ENCODE measurements at regions not wholly inside any gene's neighbourhood (a gene's known extent, or its start where the extent isn't known, plus 50 kb on each side); places are given as distances from the start of the nearest gene placed in this dataset.

DNA sequence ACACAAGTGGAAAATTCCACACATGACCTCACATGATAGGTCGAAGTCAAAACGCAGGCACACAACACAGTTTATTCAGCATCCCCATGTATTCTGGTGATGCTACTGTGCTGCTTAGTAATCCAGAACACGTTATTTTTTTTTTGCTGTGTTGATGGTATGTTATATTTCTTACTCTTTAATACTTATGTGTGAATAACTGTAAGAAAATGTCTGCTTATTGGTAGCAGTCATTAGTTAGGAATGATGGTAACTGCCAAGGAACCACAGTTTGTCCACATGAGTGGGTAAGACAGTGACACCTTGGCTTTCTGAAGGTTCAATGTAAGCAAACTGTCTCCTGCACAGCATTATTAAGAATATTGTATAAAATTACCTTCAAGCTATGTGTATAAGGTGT is 107.7 kb upstream of the DAPK1 start:
- H3K9ac ChIP-seq (ENCODE audit: low read length) = no peak overlapping the region
- no peaks in the 10 kb centered on the region for H3K27me3 ChIP-seq (ENCODE audit: low read length)
- no peak overlapping the region for H3K4me3 ChIP-seq (ENCODE audit: low read length)
- POLR2A ChIA-PET (ENCODE audit: unreplicated experiment) = no interaction called here
- no peak for DNase-seq
- CTCF ChIA-PET = no interaction called here
- intact Hi-C loops (cut with micrococcal nuclease) = no loop called here
- H3K9me3 ChIP-seq (ENCODE audit: low read length) = no peaks in the 10 kb centered on the region
- ATAC-seq = no peak
- no peaks in the 10 kb centered on the region for H3K79me2 ChIP-seq (ENCODE audit: low read length)
- H3K9me2 ChIP-seq (replicated peaks; ENCODE audit: low read length) = no peaks in the 10 kb centered on the region
- H3K4me2 ChIP-seq (ENCODE audit: low read length) = no peak overlapping the region
- no peak overlapping the region for H3K27ac ChIP-seq (ENCODE audit: low read length)
- H4K20me1 ChIP-seq (ENCODE audit: low read length) = no peaks in the 10 kb centered on the region
- H2AFZ ChIP-seq (ENCODE audit: low read length) = no peak overlapping the region
- no peaks in the 10 kb centered on the region for H3K4me1 ChIP-seq (ENCODE audit: insufficient read depth, low read length)
- no peaks in the 10 kb centered on the region for H3F3A ChIP-seq (ENCODE audit: low read length, unreplicated experiment)
- H3K36me3 ChIP-seq (ENCODE audit: low read depth, low read length) = no peaks in the 10 kb centered on the region
- no peak for TF ChIP-seq EZH2phosphoT487 (IDR thresholded peaks at IDR 0.05; ENCODE audit: borderline replicate concordance, low read length)
- no peak for TF ChIP-seq EZH2 (IDR thresholded peaks at IDR 0.05; ENCODE audit: low read length, unreplicated experiment)
- TF ChIP-seq, protein P1, sequence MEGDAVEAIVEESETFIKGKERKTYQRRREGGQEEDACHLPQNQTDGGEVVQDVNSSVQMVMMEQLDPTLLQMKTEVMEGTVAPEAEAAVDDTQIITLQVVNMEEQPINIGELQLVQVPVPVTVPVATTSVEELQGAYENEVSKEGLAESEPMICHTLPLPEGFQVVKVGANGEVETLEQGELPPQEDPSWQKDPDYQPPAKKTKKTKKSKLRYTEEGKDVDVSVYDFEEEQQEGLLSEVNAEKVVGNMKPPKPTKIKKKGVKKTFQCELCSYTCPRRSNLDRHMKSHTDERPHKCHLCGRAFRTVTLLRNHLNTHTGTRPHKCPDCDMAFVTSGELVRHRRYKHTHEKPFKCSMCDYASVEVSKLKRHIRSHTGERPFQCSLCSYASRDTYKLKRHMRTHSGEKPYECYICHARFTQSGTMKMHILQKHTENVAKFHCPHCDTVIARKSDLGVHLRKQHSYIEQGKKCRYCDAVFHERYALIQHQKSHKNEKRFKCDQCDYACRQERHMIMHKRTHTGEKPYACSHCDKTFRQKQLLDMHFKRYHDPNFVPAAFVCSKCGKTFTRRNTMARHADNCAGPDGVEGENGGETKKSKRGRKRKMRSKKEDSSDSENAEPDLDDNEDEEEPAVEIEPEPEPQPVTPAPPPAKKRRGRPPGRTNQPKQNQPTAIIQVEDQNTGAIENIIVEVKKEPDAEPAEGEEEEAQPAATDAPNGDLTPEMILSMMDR (conservative IDR thresholded peaks at IDR 0.05; ENCODE audit: low read depth, low read length) = no peak
- no TSS peak for BruUV-seq (replicated peaks)

DNA sequence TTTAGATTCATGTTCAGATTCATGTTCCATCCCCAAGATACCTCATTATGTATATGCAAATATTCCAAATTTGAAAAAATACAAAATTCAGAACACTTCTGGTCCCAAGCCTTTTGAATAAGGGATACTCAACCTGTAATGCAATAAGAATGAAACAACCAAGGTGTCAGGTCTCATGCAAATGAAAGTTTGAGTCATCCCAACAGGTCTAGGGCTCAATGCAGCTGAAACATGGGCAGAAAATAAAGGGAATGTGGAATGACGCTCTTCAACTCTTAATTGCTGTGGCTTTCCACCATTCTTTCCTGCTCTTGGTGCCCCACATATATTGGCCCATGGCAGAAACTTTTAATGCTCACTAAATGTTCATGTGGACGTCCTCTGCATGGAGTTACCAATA is 107.3 kb upstream of the DAPK1 start:
- H3K4me1 ChIP-seq (ENCODE audit: insufficient read depth, low read length) = no peaks in the 10 kb centered on the region
- no peak overlapping the region for H3K27ac ChIP-seq (ENCODE audit: low read length)
- no peak overlapping the region for H3K9ac ChIP-seq (ENCODE audit: low read length)
- intact Hi-C loops (cut with micrococcal nuclease) = no loop called here
- H3K4me2 ChIP-seq (ENCODE audit: low read length) = no peak overlapping the region
- H3K36me3 ChIP-seq (ENCODE audit: low read depth, low read length) = no peaks in the 10 kb centered on the region
- H2AFZ ChIP-seq (ENCODE audit: low read length) = no peak overlapping the region
- H3K9me2 ChIP-seq (replicated peaks; ENCODE audit: low read length) = no peaks in the 10 kb centered on the region
- no peaks in the 10 kb centered on the region for H3F3A ChIP-seq (ENCODE audit: low read length, unreplicated experiment)
- H3K9me3 ChIP-seq (ENCODE audit: low read length) = no peaks in the 10 kb centered on the region
- no peaks in the 10 kb centered on the region for H4K20me1 ChIP-seq (ENCODE audit: low read length)
- TF ChIP-seq EZH2 (IDR thresholded peaks at IDR 0.05; ENCODE audit: low read length, unreplicated experiment) = no peak
- no peak for TF ChIP-seq EZH2phosphoT487 (IDR thresholded peaks at IDR 0.05; ENCODE audit: borderline replicate concordance, low read length)
- TF ChIP-seq, protein P1 (conservative IDR thresholded peaks at IDR 0.05; ENCODE audit: low read depth, low read length) = no peak
- ChIA-PET POLR2A (ENCODE audit: unreplicated experiment) (no interaction called here), CTCF (no interaction called here)
- ATAC-seq = no peak
- H3K4me3 ChIP-seq (ENCODE audit: low read length) = no peak overlapping the region
- no peaks in the 10 kb centered on the region for H3K27me3 ChIP-seq (ENCODE audit: low read length)
- BruUV-seq (replicated peaks) = no TSS peak
- H3K79me2 ChIP-seq (ENCODE audit: low read length) = no peaks in the 10 kb centered on the region
- no peak for DNase-seq

DNA sequence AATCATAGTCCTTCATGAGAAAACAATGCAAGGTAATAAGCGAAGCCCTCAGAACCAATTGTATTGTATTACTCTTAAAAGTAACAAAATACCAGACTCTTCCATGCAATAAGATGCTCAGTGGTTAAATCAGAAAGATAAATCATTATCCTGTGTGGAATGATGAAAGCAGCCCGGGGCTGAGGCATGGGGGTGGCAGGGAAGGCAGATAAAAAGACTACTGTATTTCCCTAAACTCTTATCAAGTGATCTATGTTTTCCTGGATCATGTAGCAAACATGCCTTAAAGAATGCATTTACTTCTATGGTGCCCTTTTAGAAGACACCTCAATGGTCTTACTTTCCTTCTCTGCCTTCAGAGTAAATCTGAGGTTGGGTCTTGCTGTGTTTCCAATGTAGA is 105.6 kb upstream of the DAPK1 start:
- ChIA-PET POLR2A (ENCODE audit: unreplicated experiment) (no interaction called here), CTCF (no interaction called here)
- Histone ChIP-seq H3K9me2 (replicated peaks; ENCODE audit: low read length) (no peaks in the 10 kb centered on the region), H3F3A (ENCODE audit: low read length, unreplicated experiment) (no peaks in the 10 kb centered on the region), H3K9ac (ENCODE audit: low read length) (no peak overlapping the region), H3K4me2 (ENCODE audit: low read length) (no peak overlapping the region), H3K9me3 (ENCODE audit: low read length) (no peaks in the 10 kb centered on the region), H3K4me1 (ENCODE audit: insufficient read depth, low read length) (no peaks in the 10 kb centered on the region), H3K79me2 (ENCODE audit: low read length) (no peaks in the 10 kb centered on the region), H2AFZ (ENCODE audit: low read length) (no peak overlapping the region), H3K27me3 (ENCODE audit: low read length) (peaks cover 5% of the 10 kb centered on the region; the same call in 1 of the 2 replicates), H3K27ac (ENCODE audit: low read length) (no peak overlapping the region), H4K20me1 (ENCODE audit: low read length) (no peaks in the 10 kb centered on the region), H3K4me3 (ENCODE audit: low read length) (no peak overlapping the region), H3K36me3 (ENCODE audit: low read depth, low read length) (no peaks in the 10 kb centered on the region)
- BruUV-seq (replicated peaks) = no TSS peak
- TF ChIP-seq, protein P1 (conservative IDR thresholded peaks at IDR 0.05; ENCODE audit: low read depth, low read length) = no peak
- TF ChIP-seq EZH2 (IDR thresholded peaks at IDR 0.05; ENCODE audit: low read length, unreplicated experiment) (no peak), EZH2phosphoT487 (IDR thresholded peaks at IDR 0.05; ENCODE audit: borderline replicate concordance, low read length) (no peak)
- DNase-seq (no peak), ATAC-seq (no peak)
- intact Hi-C loops (cut with micrococcal nuclease) = no loop called here

All from PC-3 (cell line).